ENCODE measurements at regions not wholly inside any gene's neighbourhood (a gene's known extent, or its start where the extent isn't known, plus 50 kb on each side); places are given as distances from the start of the nearest gene placed in this dataset.

DNA sequence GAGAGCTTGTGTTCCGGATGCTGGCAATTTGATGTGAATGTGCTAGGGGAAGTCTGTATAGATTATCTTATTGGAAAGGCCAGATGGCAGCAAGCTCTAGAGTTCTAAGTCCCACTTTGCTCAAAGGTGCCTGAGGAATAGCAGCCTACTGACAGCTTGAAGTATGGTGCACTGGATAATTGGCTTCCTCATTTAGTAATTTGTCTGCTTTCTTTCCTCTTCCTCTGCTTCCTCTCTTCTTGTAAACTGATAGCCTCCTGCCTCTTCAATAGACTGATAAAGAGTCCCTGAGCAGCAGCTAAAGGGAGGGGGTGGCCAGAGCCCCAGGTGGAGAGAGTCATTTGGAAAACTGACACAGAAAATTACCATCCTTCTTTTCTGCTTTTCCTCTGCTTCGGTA, 177.3 kb downstream of the FGF1 start:
- Histone ChIP-seq H3K27me3 (no peaks in the 10 kb centered on the region), H3K4me3 (replicated peaks in 1 of 3) (no peak overlapping the region), H3K36me3 (no peaks in the 10 kb centered on the region), H3K9me3 (no peaks in the 10 kb centered on the region), H3K4me1 (peaks cover 5 to 13% of the 10 kb centered on the region in 2 donors), H3K27ac (no peak overlapping the region)
- no peak for DNase-seq
- TF ChIP-seq, protein P1, sequence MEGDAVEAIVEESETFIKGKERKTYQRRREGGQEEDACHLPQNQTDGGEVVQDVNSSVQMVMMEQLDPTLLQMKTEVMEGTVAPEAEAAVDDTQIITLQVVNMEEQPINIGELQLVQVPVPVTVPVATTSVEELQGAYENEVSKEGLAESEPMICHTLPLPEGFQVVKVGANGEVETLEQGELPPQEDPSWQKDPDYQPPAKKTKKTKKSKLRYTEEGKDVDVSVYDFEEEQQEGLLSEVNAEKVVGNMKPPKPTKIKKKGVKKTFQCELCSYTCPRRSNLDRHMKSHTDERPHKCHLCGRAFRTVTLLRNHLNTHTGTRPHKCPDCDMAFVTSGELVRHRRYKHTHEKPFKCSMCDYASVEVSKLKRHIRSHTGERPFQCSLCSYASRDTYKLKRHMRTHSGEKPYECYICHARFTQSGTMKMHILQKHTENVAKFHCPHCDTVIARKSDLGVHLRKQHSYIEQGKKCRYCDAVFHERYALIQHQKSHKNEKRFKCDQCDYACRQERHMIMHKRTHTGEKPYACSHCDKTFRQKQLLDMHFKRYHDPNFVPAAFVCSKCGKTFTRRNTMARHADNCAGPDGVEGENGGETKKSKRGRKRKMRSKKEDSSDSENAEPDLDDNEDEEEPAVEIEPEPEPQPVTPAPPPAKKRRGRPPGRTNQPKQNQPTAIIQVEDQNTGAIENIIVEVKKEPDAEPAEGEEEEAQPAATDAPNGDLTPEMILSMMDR (IDR thresholded peaks at IDR 0.05) = no peak
- no peak for TF ChIP-seq POLR2A (IDR thresholded peaks at IDR 0.05)
- intact Hi-C loops (cut with DNase I) = no loop called here
- WGBS, 2 donors = 84 to 89% methylated on average over 2 of the region's 2 CpGs

DNA sequence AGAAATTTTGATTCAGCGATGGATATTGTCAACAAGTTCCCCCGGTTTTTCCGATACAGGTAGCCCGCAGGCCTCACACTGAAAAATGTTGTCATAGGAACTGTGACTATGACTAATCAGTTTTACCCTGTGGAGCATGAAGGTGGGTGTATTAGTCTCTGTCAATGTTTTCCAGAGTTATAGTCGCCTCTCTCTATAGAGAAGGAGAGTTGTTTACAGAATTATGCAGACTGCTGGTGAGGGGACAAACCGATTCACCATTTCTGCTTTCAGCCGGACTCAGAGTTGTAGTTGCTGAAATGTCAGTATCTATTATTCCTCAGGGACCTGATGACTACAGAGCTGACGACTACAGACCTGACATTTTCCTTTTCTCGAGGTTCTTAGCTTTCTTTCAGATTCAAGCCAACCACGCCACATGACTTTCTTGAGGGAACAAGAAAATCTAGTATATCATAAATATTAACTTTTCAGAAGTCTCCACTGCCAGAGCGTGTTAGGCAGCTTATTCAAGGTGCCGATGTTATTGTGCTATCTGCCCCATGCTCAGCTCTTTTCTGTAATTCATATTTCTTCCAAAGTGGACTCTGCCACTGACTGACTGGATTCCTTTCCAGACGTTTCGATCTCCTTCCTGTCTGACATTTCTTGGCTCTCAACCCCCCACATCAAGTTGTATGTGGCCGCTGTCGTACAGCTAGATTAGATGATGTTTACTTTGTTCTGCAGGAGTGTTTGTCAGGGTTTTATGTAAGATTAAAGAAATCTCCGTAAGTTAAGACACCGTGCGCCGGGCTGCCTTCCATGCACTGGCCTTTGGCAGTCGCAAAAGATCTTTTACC, 178.1 kb downstream of the FGF1 start:
- intact Hi-C loops (cut with DNase I) = no loop called here
- Histone ChIP-seq H3K27me3 (no peaks in the 10 kb centered on the region), H3K4me3 (replicated peaks in 1 of 3) (no peak overlapping the region), H3K9me3 (no peaks in the 10 kb centered on the region), H3K4me1 (peaks cover 5 to 13% of the 10 kb centered on the region in 2 donors), H3K36me3 (no peaks in the 10 kb centered on the region), H3K27ac (no peak overlapping the region)
- DNase-seq = no peak
- TF ChIP-seq, protein P1 (IDR thresholded peaks at IDR 0.05) = no peak
- TF ChIP-seq POLR2A (IDR thresholded peaks at IDR 0.05) = no peak
- WGBS, 2 donors = 80 to 84% methylated on average over 21 of the region's 21 CpGs

DNA sequence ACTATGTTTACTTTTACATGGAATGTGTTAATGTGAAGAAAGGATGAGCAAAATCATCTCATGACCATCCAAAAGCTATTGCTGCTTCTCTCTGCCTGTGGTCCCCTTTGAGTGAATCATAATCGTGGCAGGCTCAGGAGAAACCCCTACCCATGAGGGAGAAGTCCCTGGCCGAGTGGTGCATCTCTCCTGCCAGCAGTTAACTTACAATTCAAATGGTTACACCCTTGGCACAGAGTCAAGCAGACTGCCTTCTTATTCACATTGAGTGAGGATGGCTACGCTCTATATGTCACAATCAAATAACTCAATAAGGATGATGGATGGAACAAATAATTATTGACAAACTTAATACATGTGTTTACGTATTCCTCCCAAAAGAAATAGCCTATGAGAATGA, 179.1 kb downstream of the FGF1 start:
- 77 to 80% methylated on average over 4 of the region's 4 CpGs for WGBS, 2 donors
- Histone ChIP-seq H3K4me1 (peaks cover 0 to 4% of the 10 kb centered on the region in 2 donors), H3K36me3 (no peaks in the 10 kb centered on the region), H3K27me3 (no peaks in the 10 kb centered on the region), H3K4me3 (replicated peaks in 1 of 3) (no peak overlapping the region), H3K9me3 (no peaks in the 10 kb centered on the region), H3K27ac (no peak overlapping the region)
- no peak for DNase-seq
- intact Hi-C loops (cut with DNase I) = no loop called here
- TF ChIP-seq POLR2A (IDR thresholded peaks at IDR 0.05) = no peak
- TF ChIP-seq, protein P1 (IDR thresholded peaks at IDR 0.05) = no peak

DNA sequence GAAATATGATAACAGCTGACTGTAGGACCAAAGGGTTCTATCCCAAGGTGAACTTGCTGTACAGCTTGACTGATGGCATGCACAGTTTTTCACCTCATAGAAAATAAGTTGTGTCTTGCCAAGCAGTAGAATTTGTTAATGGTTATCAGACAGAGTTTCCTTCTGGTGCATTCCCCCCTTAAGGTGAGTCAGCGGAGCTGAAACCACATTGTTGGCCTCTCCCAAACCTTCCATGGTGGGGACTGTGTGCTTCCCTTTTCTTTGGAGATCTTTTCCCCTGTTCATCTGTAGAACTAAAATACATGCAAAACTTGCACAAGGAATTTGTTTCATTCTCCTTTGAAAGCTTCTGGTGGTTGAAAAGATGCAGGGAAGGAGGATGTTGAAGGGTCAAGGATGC, 179.8 kb downstream of the FGF1 start:
- Histone ChIP-seq H3K9me3 (no peaks in the 10 kb centered on the region), H3K36me3 (no peaks in the 10 kb centered on the region), H3K4me1 (no peaks in the 10 kb centered on the region), H3K27me3 (no peaks in the 10 kb centered on the region), H3K27ac (no peak overlapping the region), H3K4me3 (replicated peaks in 1 of 3) (no peak overlapping the region)
- DNase-seq = no peak
- WGBS, 2 donors = 85 to 96% methylated on average over 1 of the region's 1 CpG
- intact Hi-C loops (cut with DNase I) = no loop called here
- no peak for TF ChIP-seq POLR2A (IDR thresholded peaks at IDR 0.05)

DNA sequence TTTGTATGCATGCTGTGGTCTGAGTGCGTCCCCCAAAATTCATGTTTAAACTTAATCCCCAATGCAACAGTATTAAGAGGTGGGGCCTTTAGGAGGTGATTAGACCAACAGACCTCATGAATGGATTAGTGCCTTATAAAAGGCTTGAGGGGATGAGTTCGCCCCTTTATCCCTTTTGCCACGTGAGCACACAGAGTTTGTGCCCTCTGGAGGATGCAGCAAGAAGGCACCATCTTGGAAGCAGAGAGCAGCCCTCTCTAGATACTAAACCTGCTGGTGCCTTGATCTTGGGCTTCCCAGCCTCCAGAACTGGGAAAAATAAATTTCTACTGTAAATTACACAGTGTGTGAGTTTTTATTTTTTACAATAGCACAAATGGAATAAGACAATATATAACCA, 177.1 kb upstream of the SPRY4 start:
- 93 to 94% methylated on average over 3 of the region's 3 CpGs for WGBS, 2 donors
- H3K9me3 ChIP-seq = no peaks in the 10 kb centered on the region
- intact Hi-C loops (cut with DNase I) = no loop called here
- no peak overlapping the region for H3K27ac ChIP-seq
- no peak overlapping the region for H3K4me3 ChIP-seq (replicated peaks in 1 of 3)
- H3K36me3 ChIP-seq = no peaks in the 10 kb centered on the region
- TF ChIP-seq, protein P1 (IDR thresholded peaks at IDR 0.05) = no peak
- TF ChIP-seq POLR2A (IDR thresholded peaks at IDR 0.05) = no peak
- H3K27me3 ChIP-seq = no peaks in the 10 kb centered on the region
- no peak for DNase-seq
- peaks cover 10 to 16% of the 10 kb centered on the region in 2 donors for H3K4me1 ChIP-seq

Measured in thyroid gland (tissue), 4 donors.